ENCODE measurements at regions not wholly inside any gene's neighbourhood (a gene's known extent, or its start where the extent isn't known, plus 50 kb on each side); places are given as distances from the start of the nearest gene placed in this dataset.

DNA sequence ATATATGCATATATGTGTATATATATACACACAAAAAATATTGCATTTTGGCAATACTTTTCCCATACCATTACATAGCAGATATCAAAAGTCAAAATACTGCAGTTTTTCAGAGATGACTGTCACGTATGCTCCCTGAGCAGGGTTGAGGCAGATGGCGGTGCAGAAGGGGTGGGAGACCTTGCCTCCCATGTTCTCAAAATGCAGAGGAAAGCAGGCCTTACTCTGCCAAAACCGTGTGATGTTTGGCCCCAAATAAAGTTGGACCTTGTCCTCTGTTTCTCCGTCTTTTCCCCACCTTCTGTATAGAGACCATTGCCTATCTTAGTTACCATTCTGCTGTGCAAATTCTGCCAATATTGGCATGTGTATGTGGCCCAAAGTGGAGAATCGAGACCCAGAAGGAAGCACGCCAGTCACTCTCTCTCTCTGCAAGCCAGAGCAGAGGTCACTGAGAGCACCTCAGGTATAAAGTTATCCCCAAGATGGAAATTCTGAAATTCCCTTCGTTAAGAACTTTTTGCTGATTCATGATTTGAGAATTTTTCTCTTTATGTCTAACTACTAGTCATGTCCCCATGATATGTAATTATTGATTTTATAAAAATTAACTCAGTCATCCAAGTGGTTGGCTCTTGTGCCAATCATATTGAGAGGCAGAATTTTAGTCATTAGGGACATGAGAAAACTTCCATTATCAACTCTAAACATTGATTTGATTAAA lies 898.8 kb downstream of the EPHA4 start:
- DNase-seq = no peak

- DNase-seq = no peak
Observed at GRCh38 chr2:220674033-220674432, 898.1 kb downstream of the EPHA4 start.

- no peak for DNase-seq
Observed at GRCh38 chr2:220676695-220677094, 895.4 kb downstream of the EPHA4 start.

- no peak for DNase-seq
Observed at GRCh38 chr2:220678943-220679342, 893.2 kb downstream of the EPHA4 start.

DNA sequence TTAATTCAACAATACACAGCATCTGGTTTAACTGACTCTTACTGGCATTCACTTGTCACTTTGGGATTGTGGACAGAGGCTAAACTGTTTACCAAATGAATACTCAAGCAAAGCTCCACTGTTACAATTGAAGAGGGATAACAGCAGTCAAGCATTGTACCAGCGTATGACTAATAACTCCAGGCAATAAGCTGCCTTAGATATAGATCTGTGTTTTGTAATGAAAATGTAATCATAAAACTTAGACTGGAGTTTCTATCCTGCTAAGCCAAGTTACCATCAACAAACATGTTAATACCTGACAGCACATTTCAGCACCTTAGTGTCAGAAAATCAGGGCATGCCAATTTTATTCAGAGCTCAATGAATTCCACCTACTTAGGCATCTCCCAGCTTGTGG lies 889.5 kb downstream of the EPHA4 start:
- no peak for DNase-seq

- DNase-seq = no peak
Observed at GRCh38 chr2:220684099-220684498, 888.0 kb downstream of the EPHA4 start.

- DNase-seq = peak; percentile 64
Observed at GRCh38 chr2:220687231-220687843, 884.8 kb downstream of the EPHA4 start.

GRCh38 chr2:220695397-220696279 lies 876.5 kb downstream of the EPHA4 start:
- DNase-seq = no peak

DNA sequence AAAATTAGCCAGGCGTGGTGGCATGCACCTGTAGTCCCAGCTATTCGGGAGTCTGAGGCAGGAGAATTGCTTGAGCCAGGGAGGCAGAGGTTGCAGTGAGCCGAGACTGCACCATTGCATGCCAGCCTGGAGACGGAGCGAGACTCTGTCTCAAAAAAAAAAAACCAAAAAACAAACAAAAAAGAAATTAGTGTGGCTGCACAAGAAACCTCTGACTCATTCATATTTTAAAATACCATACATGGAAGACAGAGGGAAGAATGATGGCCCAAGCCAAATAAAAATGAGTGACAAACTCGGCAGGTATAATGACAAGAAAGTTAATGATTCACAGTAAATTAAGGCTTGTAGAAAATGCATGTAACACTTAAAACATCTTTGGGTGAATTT lies 875.8 kb downstream of the EPHA4 start:
- DNase-seq = no peak

DNA sequence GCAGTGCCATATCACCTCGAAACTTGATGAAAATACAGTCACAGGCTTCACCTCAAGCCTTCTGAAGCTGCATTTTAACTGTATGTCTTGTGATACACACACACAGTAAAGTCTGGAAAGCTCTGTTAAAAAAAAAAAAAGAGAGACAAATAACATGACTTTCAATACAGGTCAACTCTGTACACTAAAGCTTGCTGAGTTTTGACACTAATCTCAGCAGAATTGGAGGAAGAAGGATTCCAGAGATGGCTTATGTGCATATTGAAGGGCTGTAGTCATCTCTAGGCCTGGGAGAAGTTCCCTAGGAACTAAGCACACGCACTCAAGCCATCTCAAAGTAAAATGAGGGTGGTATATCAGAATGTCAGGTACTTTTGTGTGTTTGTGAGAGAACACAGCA lies 875.1 kb downstream of the EPHA4 start:
- DNase-seq = peak; percentile 2

DNA sequence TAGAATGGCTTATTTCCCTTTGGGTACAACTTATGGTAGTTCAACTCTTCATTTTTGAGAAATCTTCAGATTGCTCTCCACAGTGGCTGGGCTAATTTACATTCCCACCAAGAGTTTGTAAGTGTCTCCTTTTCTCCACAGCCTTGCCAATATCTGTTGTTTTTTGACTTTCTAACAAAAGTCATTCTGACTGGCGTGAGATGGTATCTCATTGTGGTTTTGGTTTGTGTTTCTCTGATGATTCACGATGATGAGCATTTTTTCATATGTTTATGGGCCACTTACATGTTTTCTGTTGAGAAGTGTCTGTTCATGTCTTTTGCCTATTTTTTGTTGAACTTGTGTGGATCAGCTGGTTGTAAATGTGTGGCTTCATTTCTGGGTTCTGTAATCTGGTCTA lies 871.0 kb downstream of the EPHA4 start:
- peak; percentile 9 for DNase-seq

DNA sequence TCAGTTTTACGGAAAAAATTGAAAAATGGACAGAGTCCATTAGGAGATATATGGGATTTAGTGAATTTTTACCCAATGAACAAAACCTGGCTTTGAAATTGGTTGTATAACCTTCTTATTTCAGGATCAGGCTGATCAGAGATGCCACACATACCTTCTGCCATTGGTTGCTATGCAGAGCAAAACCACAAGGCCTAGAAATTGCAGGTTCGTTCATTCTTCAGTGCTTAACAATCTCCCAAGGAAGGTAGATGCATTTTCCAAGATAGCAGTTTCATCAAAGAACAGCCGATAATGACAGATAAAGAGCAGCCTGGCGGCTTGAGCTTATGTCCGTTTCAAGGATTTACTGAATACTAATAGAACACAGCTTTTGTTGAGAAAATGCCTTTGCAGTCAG lies 868.8 kb downstream of the EPHA4 start:
- DNase-seq = no peak

- no peak for DNase-seq
Observed at GRCh38 chr2:220704081-220704480, 868.0 kb downstream of the EPHA4 start.

DNA sequence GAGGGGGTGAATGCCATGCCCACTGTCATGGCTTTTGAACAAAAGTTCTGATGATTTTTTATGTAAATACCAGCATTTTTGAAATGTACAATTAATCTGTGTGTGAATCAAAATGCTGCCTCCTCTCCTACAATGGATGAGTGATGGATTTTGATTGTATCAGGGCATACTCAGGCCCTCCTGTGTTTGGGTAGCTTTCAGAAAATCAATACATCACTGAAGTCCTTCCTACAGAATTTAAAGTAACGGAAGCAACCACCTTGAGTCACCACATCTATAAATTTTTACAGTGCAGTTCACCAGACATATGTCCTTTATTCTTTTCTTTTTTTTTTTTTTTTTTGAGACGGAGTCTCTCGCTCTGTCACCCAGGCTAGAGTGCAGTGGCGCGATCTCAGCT lies 867.3 kb downstream of the EPHA4 start:
- DNase-seq = no peak

GRCh38 chr2:220705678-220706077 lies 866.4 kb downstream of the EPHA4 start:
- DNase-seq = no peak

- DNase-seq = no peak
Observed at GRCh38 chr2:220707261-220707660, 864.8 kb downstream of the EPHA4 start.

DNA sequence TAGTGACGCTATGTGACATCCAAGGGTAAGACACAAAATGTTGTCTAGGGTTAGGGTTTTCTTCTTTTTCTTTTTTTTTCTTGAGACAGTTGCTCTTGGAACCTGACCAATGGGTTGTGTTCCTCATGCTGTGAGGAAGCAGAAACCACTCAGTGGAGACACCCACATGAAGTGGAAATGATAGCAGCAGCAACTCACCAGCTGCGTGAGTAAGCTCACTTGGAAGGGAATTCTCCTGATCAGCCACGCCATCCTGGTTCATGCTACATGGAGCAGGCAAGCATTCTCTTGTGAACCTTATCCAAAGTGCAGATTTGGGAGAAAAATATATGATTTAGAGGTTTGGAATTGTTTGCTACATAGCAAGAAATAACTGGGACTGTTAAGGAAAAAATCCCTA lies 863.7 kb downstream of the EPHA4 start:
- no peak for DNase-seq

- no peak for DNase-seq
Observed at GRCh38 chr2:220717283-220717682, 854.8 kb downstream of the EPHA4 start.

DNA sequence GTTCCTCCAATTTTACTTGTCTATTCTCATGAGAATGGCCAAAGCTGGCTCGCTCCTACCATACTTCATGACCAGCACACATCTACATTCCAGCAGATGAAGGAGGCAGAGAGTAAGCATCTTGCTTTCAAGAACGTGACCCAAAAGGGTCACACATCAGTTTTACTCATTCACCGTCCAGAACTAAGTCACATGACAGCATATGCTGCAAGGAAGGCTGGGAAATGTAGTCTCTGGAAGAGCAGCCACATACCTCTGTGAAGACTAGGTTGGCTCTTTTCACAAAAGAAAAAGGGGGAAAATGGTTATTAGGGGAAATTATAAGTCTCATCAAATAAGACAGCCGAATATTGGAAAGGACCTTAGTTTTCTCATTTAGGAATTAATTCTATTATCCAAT lies 835.3 kb downstream of the EPHA4 start:
- DNase-seq = no peak

DNA sequence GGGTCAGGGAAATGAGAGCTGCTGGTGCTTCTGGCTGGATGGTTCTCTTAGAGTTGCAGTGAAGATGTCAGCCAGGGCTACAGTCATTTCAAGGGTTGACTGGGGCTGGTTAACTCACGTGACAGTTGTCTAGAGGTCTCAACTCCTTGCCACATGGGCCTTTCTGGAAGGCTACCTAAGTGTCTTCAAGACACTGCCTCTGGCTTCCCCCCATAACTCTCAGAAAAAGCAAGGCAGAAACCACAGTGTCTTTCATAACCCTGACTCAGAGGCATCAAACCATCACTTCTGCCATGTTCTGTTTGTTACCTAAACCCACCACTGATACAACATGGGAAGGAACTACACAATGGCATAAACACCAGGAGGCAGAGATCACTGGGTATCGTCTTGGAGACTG lies 828.9 kb downstream of the EPHA4 start:
- DNase-seq = no peak

DNA sequence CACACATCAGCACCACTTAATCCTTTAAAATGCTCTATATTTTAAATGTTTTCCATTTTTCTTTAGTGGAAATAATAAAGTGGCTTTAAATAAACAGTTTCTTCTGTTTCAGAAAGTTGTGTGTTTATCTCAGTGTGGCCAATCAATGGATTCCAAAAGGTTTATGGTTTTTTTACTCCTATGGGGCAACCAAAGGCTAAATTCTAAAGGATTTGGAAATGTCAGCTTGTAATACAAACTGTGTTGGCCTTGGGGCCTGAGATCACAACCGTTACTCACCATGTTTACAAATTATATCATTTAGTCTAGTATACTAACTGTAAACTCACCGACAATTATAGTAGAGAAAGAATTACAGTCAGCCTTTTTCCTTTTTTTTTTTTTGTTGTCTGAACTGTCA lies 827.2 kb downstream of the EPHA4 start:
- no peak for DNase-seq

GRCh38 chr2:220745682-220746081 lies 826.4 kb downstream of the EPHA4 start:
- no peak for DNase-seq

GRCh38 chr2:220747736-220748135 lies 824.4 kb downstream of the EPHA4 start:
- DNase-seq = no peak

DNA sequence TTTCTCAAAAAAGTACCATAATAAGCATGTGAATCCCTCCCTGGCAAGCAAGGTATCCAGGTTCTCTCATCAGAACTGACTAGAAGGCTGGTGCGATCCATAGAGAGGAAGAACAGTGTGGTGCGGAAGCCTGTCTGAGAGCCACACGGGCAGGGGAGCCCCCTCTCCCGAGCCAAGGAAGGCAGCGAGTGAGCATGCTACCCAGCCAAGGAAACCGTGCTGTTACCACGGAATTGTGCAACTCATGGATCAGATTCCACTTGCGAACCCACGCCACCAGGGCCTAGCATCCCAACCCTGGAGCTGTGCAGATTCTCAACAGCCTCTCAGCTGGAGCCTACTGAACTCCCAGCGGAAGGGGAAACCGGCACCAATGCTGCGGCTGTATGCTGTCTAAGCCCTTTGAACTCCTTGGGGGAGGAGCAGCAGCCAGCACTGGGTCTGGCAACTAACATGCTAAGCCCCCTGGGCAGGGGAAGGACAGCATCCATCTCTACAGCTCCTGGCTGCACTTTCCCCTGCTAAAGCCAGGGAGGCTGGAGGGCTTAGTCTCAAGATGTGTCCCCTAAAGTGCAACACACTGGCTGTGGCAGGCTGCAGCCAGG lies 823.1 kb downstream of the EPHA4 start:
- no peak for DNase-seq
